ENCODE measurements at regions not wholly inside any gene's neighbourhood (a gene's known extent, or its start where the extent isn't known, plus 50 kb on each side); places are given as distances from the start of the nearest gene placed in this dataset.

DNA sequence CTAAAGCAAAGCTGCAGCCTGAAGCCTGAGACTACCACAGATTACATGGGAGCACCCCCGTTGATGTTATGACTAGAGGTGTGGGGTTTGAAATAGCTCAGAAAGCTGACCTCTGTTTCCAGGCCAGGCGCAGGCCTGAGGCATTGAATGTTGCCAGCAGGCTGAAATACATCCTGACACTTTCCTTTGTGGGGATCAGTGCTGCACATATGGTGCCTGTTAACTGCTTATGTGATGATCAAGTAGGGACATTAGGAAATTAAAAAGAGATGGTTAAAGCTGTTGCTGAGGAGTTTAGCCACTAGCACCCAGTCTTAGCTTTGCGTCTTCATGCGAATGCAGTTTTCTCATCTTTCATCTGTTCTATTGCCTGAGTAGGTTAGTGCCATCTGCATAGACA lies 83.2 kb downstream of the CCNA1 start:
- no peaks in the 10 kb centered on the region for H3K27me3 ChIP-seq
- H3K36me3 ChIP-seq (ENCODE audit: low read depth, missing control alignments), result no peaks in the 10 kb centered on the region
- H3K9me3 ChIP-seq, result no peaks in the 10 kb centered on the region
- no peak overlapping the region for H3K27ac ChIP-seq
- no peak for TF ChIP-seq POLR2A (IDR thresholded peaks at IDR 0.05)
- TF ChIP-seq, protein P1, sequence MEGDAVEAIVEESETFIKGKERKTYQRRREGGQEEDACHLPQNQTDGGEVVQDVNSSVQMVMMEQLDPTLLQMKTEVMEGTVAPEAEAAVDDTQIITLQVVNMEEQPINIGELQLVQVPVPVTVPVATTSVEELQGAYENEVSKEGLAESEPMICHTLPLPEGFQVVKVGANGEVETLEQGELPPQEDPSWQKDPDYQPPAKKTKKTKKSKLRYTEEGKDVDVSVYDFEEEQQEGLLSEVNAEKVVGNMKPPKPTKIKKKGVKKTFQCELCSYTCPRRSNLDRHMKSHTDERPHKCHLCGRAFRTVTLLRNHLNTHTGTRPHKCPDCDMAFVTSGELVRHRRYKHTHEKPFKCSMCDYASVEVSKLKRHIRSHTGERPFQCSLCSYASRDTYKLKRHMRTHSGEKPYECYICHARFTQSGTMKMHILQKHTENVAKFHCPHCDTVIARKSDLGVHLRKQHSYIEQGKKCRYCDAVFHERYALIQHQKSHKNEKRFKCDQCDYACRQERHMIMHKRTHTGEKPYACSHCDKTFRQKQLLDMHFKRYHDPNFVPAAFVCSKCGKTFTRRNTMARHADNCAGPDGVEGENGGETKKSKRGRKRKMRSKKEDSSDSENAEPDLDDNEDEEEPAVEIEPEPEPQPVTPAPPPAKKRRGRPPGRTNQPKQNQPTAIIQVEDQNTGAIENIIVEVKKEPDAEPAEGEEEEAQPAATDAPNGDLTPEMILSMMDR (IDR thresholded peaks at IDR 0.05), result no peak
- intact Hi-C loops (cut with DNase I; ENCODE audit: low total_unique reads), result no loop called here
- WGBS, 2 donors, result 78 to 79% methylated on average over 4 of the region's 4 CpGs
- no peak overlapping the region for H3K4me3 ChIP-seq
- no peak for DNase-seq
- H3K4me1 ChIP-seq, result no peaks in the 10 kb centered on the region

- Histone ChIP-seq H3K9me3 (no peaks in the 10 kb centered on the region), H3K4me1 (no peaks in the 10 kb centered on the region), H3K27ac (no peak overlapping the region), H3K27me3 (no peaks in the 10 kb centered on the region), H3K36me3 (ENCODE audit: low read depth, missing control alignments) (no peaks in the 10 kb centered on the region), H3K4me3 (no peak overlapping the region)
- no peak for TF ChIP-seq POLR2A (IDR thresholded peaks at IDR 0.05)
- TF ChIP-seq, protein P1 (IDR thresholded peaks at IDR 0.05), result no peak
- intact Hi-C loops (cut with DNase I; ENCODE audit: low total_unique reads), result no loop called here
- no peak for DNase-seq
- WGBS, 2 donors, result 61 to 87% methylated on average over 2 of the region's 2 CpGs
These were observed 83.9 kb downstream of the CCNA1 start for GRCh38 chr13:36516225-36516624.

GRCh38 chr13:36518707-36519106 lies 86.4 kb downstream of the CCNA1 start:
- Histone ChIP-seq H3K4me1 (no peaks in the 10 kb centered on the region), H3K9me3 (no peaks in the 10 kb centered on the region), H3K36me3 (ENCODE audit: low read depth, missing control alignments) (no peaks in the 10 kb centered on the region), H3K27ac (no peak overlapping the region), H3K27me3 (no peaks in the 10 kb centered on the region), H3K4me3 (no peak overlapping the region)
- no peak for DNase-seq
- TF ChIP-seq, protein P1 (IDR thresholded peaks at IDR 0.05), result no peak
- TF ChIP-seq POLR2A (IDR thresholded peaks at IDR 0.05), result no peak
- intact Hi-C loops (cut with DNase I; ENCODE audit: low total_unique reads), result no loop called here
- 70 to 92% methylated on average over 2 of the region's 2 CpGs for WGBS, 2 donors

- H3K27me3 ChIP-seq, result no peaks in the 10 kb centered on the region
- 64 to 82% methylated on average over 2 of the region's 2 CpGs for WGBS, 2 donors
- no peaks in the 10 kb centered on the region for H3K9me3 ChIP-seq
- intact Hi-C loops (cut with DNase I; ENCODE audit: low total_unique reads), result no loop called here
- no peak for DNase-seq
- H3K36me3 ChIP-seq (ENCODE audit: low read depth, missing control alignments), result no peaks in the 10 kb centered on the region
- H3K27ac ChIP-seq, result no peak overlapping the region
- no peaks in the 10 kb centered on the region for H3K4me1 ChIP-seq
- H3K4me3 ChIP-seq, result no peak overlapping the region
- TF ChIP-seq POLR2A (IDR thresholded peaks at IDR 0.05), result no peak
- TF ChIP-seq, protein P1 (IDR thresholded peaks at IDR 0.05), result no peak
These were observed 87.1 kb downstream of the CCNA1 start for GRCh38 chr13:36519432-36519831.

DNA sequence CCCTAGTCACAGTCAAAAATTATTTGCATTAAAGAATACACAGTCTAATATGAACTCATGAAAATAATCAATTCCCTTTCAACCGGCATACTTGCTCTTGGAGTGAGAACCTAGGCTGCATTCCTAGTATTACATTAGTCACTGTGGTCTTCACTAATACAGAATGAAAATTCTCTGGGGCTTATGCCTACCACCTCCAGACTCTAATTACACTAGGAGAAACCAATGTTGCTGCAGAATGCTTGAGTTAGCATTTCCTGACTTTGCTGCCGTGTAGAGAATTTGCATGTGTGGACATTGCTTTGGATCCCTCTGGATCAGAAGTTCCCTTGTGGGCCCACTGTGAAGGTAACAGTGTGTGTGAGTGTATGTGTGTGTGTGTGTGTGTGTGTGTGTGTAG lies 87.8 kb downstream of the CCNA1 start:
- intact Hi-C loops (cut with DNase I; ENCODE audit: low total_unique reads), result no loop called here
- no peaks in the 10 kb centered on the region for H3K36me3 ChIP-seq (ENCODE audit: low read depth, missing control alignments)
- no peaks in the 10 kb centered on the region for H3K4me1 ChIP-seq
- DNase-seq, result no peak
- no peak overlapping the region for H3K4me3 ChIP-seq
- no peaks in the 10 kb centered on the region for H3K27me3 ChIP-seq
- no peak for TF ChIP-seq POLR2A (IDR thresholded peaks at IDR 0.05)
- TF ChIP-seq, protein P1 (IDR thresholded peaks at IDR 0.05), result no peak
- no peaks in the 10 kb centered on the region for H3K9me3 ChIP-seq
- 54 to 72% methylated on average over 2 of the region's 2 CpGs for WGBS, 2 donors
- H3K27ac ChIP-seq, result no peak overlapping the region
